GM18511 (cell line): ENCODE measurements at regions not wholly inside any gene's neighbourhood (a gene's known extent, or its start where the extent isn't known, plus 50 kb on each side); places are given as distances from the start of the nearest gene placed in this dataset.
"Not testable (repeated sequence)": the region's sequence is repeated elsewhere in the genome, so short reads cannot be mapped to it uniquely, and the experiment has no call there.

Experiments
- ATAC-seq: cut with Tn5 transposase; IDR thresholded peaks from one replicate; pipeline ENCODE4 v1.9.1; 2021; ENCODE audit warnings: mild to moderate bottlenecking, moderate library complexity; ENCODE audit not compliant: unreplicated experiment

GRCh38 chr14:97068293-97068692 is 271.1 kb downstream of the VRK1 start:
- ATAC-seq = not testable (repeated sequence)

- no peak for ATAC-seq
Measured at GRCh38 chr14:97070259-97070658, 273.1 kb downstream of the VRK1 start.

- no peak for ATAC-seq
Measured at GRCh38 chr14:97071177-97071576, 274.0 kb downstream of the VRK1 start.

- no peak for ATAC-seq
Measured at GRCh38 chr14:97073622-97074021, 276.4 kb downstream of the VRK1 start.

GRCh38 chr14:97074456-97074855 is 277.3 kb downstream of the VRK1 start:
- no peak for ATAC-seq

- ATAC-seq = peak; percentile 59
Measured at GRCh38 chr14:97074856-97075255, 277.7 kb downstream of the VRK1 start.

GRCh38 chr14:97077253-97077653 is 280.1 kb downstream of the VRK1 start:
- ATAC-seq = peak; percentile 83

- ATAC-seq = peak; percentile 13
Measured at GRCh38 chr14:97077687-97078086, 280.5 kb downstream of the VRK1 start.

- ATAC-seq = no peak
Measured at GRCh38 chr14:97080991-97081390, 283.8 kb downstream of the VRK1 start.

GRCh38 chr14:97095269-97095668 is 298.1 kb downstream of the VRK1 start:
- no peak for ATAC-seq

- ATAC-seq = no peak
Measured at GRCh38 chr14:97097296-97097695, 300.1 kb downstream of the VRK1 start.

GRCh38 chr14:97100306-97100705 is 303.1 kb downstream of the VRK1 start:
- ATAC-seq = no peak

- ATAC-seq = no peak
Measured at GRCh38 chr14:97101561-97101960, 304.4 kb downstream of the VRK1 start.

- no peak for ATAC-seq
Measured at GRCh38 chr14:97104029-97104428, 306.8 kb downstream of the VRK1 start.

GRCh38 chr14:97106166-97106565 is 309.0 kb downstream of the VRK1 start:
- ATAC-seq = peak; percentile 76

GRCh38 chr14:97106609-97107008 is 309.4 kb downstream of the VRK1 start:
- ATAC-seq = peak; percentile 24

- ATAC-seq = no peak
Measured at GRCh38 chr14:97107080-97107479, 309.9 kb downstream of the VRK1 start.

- no peak for ATAC-seq
Measured at GRCh38 chr14:97107760-97108159, 310.6 kb downstream of the VRK1 start.

GRCh38 chr14:97109234-97109633 is 312.1 kb downstream of the VRK1 start:
- ATAC-seq = no peak

- ATAC-seq = no peak
Measured at GRCh38 chr14:97113339-97113738, 316.2 kb downstream of the VRK1 start.

- ATAC-seq = no peak
Measured at GRCh38 chr14:97116546-97116945, 319.4 kb downstream of the VRK1 start.

GRCh38 chr14:97117693-97118092 is 320.5 kb downstream of the VRK1 start:
- ATAC-seq = no peak

- ATAC-seq = peak; percentile 38
Measured at GRCh38 chr14:97120204-97120603, 323.0 kb downstream of the VRK1 start.

GRCh38 chr14:97120611-97121031 is 323.4 kb downstream of the VRK1 start:
- peak; percentile 79 for ATAC-seq
